PC-9 (cell line): ENCODE measurements at regions not wholly inside any gene's neighbourhood (a gene's known extent, or its start where the extent isn't known, plus 50 kb on each side); places are given as distances from the start of the nearest gene placed in this dataset.

Experiments used
- BruUV-seq: library from RNA; stranded (reverse); fragments of 400-500 nt; replicated peaks from 2 replicates; lab custom pipeline; 2021; lab: Mats Ljungman, UMichigan
- CTCF ChIA-PET: fragments of 300-600 bp; sonication (Branson Sonifier 250); formaldehyde crosslinking; loops from one replicate; lab custom pipeline; 2022; ENCODE audit warnings: antibody characterized with exemption; lab: Charles Lee
- POLR2A ChIA-PET: fragments of 300-600 bp; sonication (Branson Sonifier 250); formaldehyde crosslinking; loops from one replicate; lab custom pipeline; 2022; ENCODE audit warnings: antibody characterized with exemption; ENCODE audit not compliant: unreplicated experiment; lab: Charles Lee
- DNase-seq, 2 experiments: peaks; one replicate each; pipeline versions ENCODE4 v3.0.0 to v3.0.0-alpha.2; 2015 to 2022; ENCODE audit warnings: mixed read lengths in 1 of 2
- H2AFZ ChIP-seq: fragments of 200-600 bp; sonication (generic); 2 replicates; pipeline ENCODE4 v1.8.1; 2017; ENCODE audit warnings: antibody characterized with exemption
- H3F3A ChIP-seq: fragments of 200-600 bp; sonication (generic); 2 replicates; pipeline ENCODE4 v1.8.1; 2017; ENCODE audit warnings: antibody characterized with exemption, mild to moderate bottlenecking, low read depth; ENCODE audit not compliant: insufficient read depth
- H3K27ac ChIP-seq: fragments of 200-600 bp; sonication (generic); 2 replicates; pipeline ENCODE4 v1.6.1; 2016; ENCODE audit warnings: mixed run types
- H3K27me3 ChIP-seq: fragments of 200-600 bp; sonication (generic); 2 replicates; pipeline ENCODE4 v1.6.1; 2016; ENCODE audit warnings: low read depth, mixed run types; ENCODE audit not compliant: insufficient read depth
- H3K36me3 ChIP-seq: fragments of 200-600 bp; sonication (generic); 2 replicates; pipeline ENCODE4 v1.6.1; 2016; ENCODE audit warnings: low read depth, mixed run types
- H3K4me1 ChIP-seq: fragments of 200-600 bp; sonication (generic); replicated peaks from 2 replicates; pipeline ENCODE4 v1.6.1; 2016; ENCODE audit warnings: mixed run types; ENCODE audit not compliant: insufficient read depth
- H3K4me2 ChIP-seq: fragments of 200-600 bp; sonication (generic); 2 replicates; pipeline ENCODE4 v1.6.1; 2017; ENCODE audit warnings: mixed run types
- H3K4me3 ChIP-seq: fragments of 200-600 bp; sonication (generic); 2 replicates; pipeline ENCODE4 v1.6.1; 2016; ENCODE audit warnings: mixed run types
- H3K79me2 ChIP-seq: fragments of 200-600 bp; sonication (generic); 2 replicates; pipeline ENCODE4 v1.6.1; 2017; ENCODE audit warnings: low read depth, mixed run types
- H3K9me2 ChIP-seq: fragments of 200-600 bp; sonication (generic); 2 replicates; pipeline ENCODE4 v1.8.1; 2017; ENCODE audit warnings: mild to moderate bottlenecking; ENCODE audit not compliant: insufficient read depth
- H3K9me3 ChIP-seq: fragments of 200-600 bp; sonication (generic); 2 replicates; pipeline ENCODE4 v1.8.1; 2016; ENCODE audit warnings: low read depth; ENCODE audit not compliant: insufficient read depth
- H4K20me1 ChIP-seq: fragments of 200-600 bp; sonication (generic); 2 replicates; pipeline ENCODE4 v1.8.1; 2017; ENCODE audit not compliant: insufficient read depth
- EZH2 ChIP-seq: fragments of 200-600 bp; sonication (generic); IDR thresholded peaks from 2 replicates; pipeline ENCODE4 v1.8.0; 2017; ENCODE audit warnings: antibody characterized with exemption, low read depth
- intact Hi-C: fragments of 100-400 bp; cut with micrococcal nuclease; formaldehyde crosslinking; loops from one replicate; pipeline ENCODE4 v1.10.0; 2022; ENCODE audit not compliant: unreplicated experiment
- TF ChIP-seq, protein P1 (sequence below): fragments of 200-600 bp; sonication (generic); conservative IDR thresholded peaks from 2 replicates; pipeline ENCODE4 v1.6.1; 2017; ENCODE audit warnings: mixed run types, antibody characterized with exemption, mild to moderate bottlenecking, moderate library complexity

DNA sequence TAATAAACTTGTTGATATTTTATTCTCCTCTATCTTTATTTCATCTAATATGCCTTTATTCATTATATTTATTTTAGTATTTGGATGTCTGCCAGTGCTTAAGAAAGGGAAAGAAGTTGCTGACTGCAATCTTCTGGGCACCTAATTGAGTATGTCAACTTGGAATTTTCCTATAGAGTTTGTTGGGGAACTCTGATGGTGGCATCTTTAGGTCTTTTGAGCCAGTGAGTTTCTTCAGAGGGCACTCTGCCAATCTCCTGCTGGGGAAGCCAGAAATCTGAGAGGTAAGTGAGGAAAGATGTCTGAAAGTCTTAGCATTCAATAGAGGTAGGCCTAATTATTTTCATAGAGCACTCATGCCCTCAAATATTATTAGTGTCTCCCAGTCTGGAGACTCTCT is 475.0 kb downstream of the GABRG1 start:
- POLR2A ChIA-PET = no interaction called here
- intact Hi-C loops = no loop called here
- H4K20me1 ChIP-seq = no peaks in the 10 kb centered on the region
- no peaks in the 10 kb centered on the region for H3F3A ChIP-seq
- no peak overlapping the region for H2AFZ ChIP-seq
- no peaks in the 10 kb centered on the region for H3K9me3 ChIP-seq
- no peaks in the 10 kb centered on the region; the same call in 1 of the 2 replicates for H3K9me2 ChIP-seq
- H3K4me2 ChIP-seq = no peak overlapping the region
- BruUV-seq = no TSS peak
- no peak for TF ChIP-seq EZH2
- TF ChIP-seq, protein P1, sequence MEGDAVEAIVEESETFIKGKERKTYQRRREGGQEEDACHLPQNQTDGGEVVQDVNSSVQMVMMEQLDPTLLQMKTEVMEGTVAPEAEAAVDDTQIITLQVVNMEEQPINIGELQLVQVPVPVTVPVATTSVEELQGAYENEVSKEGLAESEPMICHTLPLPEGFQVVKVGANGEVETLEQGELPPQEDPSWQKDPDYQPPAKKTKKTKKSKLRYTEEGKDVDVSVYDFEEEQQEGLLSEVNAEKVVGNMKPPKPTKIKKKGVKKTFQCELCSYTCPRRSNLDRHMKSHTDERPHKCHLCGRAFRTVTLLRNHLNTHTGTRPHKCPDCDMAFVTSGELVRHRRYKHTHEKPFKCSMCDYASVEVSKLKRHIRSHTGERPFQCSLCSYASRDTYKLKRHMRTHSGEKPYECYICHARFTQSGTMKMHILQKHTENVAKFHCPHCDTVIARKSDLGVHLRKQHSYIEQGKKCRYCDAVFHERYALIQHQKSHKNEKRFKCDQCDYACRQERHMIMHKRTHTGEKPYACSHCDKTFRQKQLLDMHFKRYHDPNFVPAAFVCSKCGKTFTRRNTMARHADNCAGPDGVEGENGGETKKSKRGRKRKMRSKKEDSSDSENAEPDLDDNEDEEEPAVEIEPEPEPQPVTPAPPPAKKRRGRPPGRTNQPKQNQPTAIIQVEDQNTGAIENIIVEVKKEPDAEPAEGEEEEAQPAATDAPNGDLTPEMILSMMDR = no peak
- no peaks in the 10 kb centered on the region for H3K36me3 ChIP-seq
- no peaks in the 10 kb centered on the region for H3K27me3 ChIP-seq
- no peaks in the 10 kb centered on the region for H3K79me2 ChIP-seq
- no peak overlapping the region for H3K4me3 ChIP-seq
- CTCF ChIA-PET = no interaction called here
- no peak for DNase-seq
- H3K27ac ChIP-seq = no peak overlapping the region
- no peaks in the 10 kb centered on the region for H3K4me1 ChIP-seq

DNA sequence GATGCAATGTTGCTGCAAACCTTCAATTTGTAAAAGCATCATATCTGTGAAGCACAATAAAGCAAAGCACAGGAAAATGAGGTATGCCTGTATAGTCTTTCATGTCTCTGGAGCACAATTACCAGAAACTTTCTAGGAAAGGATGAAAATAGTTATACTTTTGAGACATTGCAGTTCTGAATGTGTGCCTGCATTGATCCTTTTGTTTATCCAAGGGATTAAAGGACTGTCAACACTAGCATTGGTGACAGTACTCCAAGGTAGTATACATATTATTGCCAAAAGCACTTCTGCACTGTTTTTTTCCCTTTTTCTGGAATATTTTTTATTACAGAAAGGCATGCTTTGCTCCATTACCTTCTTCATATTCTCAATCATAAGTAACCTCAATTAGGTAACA is 476.0 kb downstream of the GABRG1 start:
- Histone ChIP-seq H3K27me3 (no peaks in the 10 kb centered on the region), H3K36me3 (no peaks in the 10 kb centered on the region), H3F3A (no peaks in the 10 kb centered on the region), H3K4me2 (no peak overlapping the region), H3K4me1 (no peaks in the 10 kb centered on the region), H3K79me2 (no peaks in the 10 kb centered on the region), H2AFZ (no peak overlapping the region), H3K27ac (no peak overlapping the region), H4K20me1 (no peaks in the 10 kb centered on the region), H3K4me3 (no peak overlapping the region), H3K9me3 (no peaks in the 10 kb centered on the region), H3K9me2 (no peaks in the 10 kb centered on the region; the same call in 1 of the 2 replicates)
- DNase-seq = no peak
- BruUV-seq = no TSS peak
- CTCF ChIA-PET = no interaction called here
- POLR2A ChIA-PET = no interaction called here
- TF ChIP-seq, protein P1 = no peak
- TF ChIP-seq EZH2 = no peak
- intact Hi-C loops = no loop called here

DNA sequence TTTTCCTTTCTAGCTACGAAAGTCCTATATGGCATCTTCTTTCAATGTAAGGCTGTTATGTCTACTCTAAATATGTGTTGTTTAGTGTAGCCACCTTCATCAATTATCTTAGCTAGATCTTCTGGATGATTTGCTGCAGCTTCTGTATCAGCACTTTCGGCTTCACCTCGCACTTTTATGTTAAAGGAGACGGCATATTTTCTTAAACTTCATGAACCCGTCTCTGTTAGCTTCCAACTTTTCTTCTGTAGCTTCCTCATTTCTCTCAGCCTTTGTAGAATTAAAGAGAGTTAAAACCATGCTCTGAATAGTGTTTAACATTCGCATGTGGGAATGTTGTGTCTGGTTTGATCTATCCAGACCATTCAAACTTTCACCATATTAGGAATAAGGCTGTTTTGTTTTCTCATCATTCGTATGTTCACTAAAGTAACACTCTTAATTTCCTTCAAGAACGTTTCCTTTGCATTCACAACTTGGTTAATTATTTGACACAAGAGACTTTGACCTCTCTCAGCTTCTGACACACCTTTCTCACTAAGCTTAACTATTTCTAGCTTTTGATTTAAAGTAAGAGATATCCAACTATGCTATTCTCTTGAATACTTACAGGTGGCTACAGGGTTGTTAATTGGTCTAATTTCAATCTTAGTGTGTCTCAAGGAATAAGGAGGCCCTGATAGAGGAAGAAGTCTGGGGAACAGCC is 476.8 kb downstream of the GABRG1 start:
- Histone ChIP-seq H3K79me2 (no peaks in the 10 kb centered on the region), H3K4me1 (no peaks in the 10 kb centered on the region), H3K9me2 (no peaks in the 10 kb centered on the region; the same call in 1 of the 2 replicates), H3K27ac (no peak overlapping the region), H2AFZ (no peak overlapping the region), H3K4me2 (no peak overlapping the region), H3K27me3 (no peaks in the 10 kb centered on the region), H4K20me1 (no peaks in the 10 kb centered on the region), H3K4me3 (no peak overlapping the region), H3F3A (no peaks in the 10 kb centered on the region), H3K36me3 (no peaks in the 10 kb centered on the region), H3K9me3 (no peaks in the 10 kb centered on the region)
- CTCF ChIA-PET = no interaction called here
- intact Hi-C loops = no loop called here
- POLR2A ChIA-PET = no interaction called here
- no TSS peak for BruUV-seq
- no peak for DNase-seq
- no peak for TF ChIP-seq EZH2
- TF ChIP-seq, protein P1 = no peak
